ENCODE measurements at regions not wholly inside any gene's neighbourhood (a gene's known extent, or its start where the extent isn't known, plus 50 kb on each side); places are given as distances from the start of the nearest gene placed in this dataset.

DNA sequence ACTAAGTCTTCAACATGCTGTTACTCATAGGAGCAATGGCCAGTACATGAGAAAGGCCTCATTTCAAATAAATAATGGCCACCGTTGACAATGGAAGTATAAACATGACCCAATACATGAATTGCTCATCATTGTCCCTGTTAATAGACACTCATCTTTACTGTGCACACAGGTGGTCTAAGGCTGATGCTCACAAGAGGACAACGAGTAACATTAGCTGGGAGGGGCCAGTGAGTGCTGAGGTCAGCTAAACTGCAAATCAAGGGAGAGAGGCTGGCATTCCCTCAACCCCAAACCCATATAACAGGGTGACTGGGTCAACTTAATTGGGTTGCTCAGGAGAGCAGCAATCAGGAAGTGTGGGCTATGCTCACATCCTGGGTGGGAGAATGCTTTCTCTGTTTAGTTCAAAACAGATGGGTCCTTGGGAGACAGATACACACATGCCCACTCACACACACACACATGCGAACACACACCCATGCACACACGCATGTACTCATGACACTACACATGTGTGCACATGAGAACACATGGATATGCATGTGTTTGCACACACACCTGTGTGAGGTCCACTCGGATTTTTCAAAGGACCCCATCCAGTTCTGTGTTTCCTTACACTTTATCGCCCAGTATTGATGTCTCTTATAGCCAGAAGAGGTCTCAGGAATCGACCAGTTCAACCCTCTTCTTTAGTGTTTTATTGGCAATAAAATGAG lies 172.0 kb downstream of the INHBB start:
- DNase-seq: no peak

DNA sequence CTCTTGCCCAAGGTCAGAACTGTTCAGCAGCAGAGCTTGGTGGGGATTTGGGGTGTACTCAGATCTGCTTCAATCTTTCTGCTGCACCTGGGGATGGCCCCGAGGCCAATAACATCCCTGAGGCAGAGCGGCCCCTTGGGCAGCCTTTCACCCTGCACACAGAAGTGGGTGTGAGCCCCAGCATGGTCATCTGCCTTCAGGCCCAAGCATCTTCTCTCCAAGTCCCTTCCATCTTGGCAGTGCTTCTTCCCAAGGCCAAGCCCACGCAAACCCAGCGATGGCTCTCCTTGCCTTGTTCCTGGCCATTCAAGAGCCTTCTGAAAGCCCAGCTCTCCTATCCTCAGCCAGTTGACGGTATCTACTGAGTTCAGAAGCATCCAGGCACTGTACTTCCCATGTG lies 172.9 kb downstream of the INHBB start:
- DNase-seq: no peak

DNA sequence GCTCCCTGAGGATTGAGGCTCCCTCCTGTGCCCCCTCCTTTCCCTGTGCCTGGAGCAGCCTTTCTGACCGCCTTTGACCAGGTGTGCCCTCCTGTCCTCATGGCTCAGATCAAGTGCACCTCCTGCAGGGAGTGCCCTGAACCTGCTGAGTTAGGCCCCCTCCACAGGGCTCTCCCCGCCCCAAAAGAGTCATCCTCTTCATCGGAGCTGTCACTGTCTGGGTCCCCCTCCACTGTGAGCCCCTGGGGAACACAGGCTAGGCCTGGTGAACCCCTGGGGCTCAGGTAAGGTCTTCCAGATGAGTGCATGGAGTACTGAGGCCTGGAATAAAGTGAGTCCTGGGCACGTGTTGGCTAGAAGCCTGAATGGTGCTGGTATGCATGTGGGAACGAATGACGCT lies 173.5 kb downstream of the INHBB start:
- DNase-seq: no peak

DNA sequence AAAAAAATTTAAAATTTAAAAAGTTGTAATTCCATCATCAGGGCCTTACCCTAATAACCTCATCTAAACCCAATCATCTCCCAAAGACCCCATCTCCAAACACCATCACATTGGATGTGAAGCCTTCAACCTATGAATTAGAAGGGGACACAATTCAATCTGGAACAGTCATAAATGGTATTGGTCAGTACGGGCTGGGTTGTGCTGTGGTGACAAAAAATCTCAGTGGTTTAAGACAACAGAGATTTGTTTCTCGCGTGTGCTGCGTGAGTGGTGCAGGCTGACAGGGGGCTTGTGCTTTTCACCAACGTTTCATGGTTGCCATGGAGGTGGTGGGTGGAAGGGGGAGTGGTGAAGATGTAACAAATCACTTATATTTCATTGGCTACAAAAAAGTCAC lies 174.5 kb downstream of the INHBB start:
- no peak for DNase-seq

DNA sequence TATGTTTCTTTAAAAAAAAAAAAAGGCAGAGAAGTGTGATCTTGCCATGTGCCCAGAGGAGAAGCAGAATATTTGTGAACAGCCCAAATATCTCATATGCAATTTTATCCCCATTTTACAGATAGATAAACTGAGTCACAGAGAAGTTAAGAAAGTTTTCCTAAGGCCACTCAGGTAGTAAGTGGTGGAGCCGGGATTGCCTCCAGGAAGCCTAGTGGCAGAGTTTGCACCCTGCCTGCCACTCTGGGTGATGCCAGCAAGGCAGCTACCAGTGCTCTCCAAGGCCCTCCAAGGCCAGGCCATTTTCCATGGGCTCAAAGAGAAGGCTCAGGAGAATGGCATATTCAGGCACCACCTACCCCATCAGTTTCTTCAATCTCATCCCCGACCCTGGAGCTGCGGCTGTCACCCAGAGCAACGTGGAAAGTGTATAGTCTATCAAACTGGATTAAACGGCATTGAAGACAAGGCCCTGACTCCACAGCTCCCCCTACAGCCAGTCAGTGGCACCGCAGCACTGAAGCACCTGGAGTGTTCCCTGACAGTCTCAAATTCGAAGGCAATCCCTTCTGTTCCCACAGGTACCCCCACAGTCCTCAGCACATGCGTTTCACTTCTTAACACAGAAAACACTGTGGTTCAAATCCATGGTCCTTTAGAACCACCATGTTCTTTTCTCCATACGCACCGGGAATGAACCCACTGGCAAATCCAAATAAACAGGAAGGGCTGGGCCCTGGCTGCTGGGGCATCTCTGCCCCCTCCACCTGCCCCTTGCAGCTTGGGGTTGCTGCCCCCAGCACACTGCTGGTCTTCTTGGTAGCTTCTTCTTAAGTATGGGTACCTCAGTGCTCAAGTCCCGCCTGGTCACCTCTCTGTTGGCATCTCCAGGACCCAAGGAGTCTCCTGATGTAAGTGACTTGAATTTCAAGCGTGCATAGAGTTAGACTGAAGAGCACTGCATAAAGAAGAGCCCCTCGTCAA lies 175.3 kb downstream of the INHBB start:
- DNase-seq: no peak

DNA sequence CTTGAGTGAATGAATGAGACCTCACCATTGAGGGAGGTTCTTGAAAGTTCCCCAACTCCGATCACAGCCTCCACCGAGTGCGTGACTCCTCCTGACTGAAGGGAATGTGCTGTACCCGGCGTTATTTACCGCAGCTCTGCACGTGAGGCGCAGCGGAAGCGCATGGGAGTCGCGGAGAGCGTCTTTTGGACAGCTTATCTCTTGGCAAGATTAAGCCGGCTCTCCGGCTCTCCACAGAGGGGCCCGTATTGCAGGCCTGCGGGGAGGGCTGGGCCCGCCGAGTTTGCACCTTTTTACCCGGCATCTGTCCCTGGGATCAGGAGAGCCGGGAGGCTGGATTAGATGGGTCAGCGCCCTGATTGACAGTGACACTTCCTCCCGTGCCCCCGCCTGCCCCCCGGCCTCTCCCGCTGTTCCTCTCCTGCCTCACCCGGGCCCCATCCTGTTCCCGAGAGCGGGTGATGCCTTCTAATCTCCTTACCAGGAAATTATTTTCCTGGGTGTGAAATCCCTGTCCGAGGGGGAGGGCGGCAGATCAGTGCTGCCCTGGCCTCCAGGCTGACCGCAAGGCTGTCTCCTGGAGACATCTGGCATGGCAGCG lies 176.3 kb downstream of the INHBB start:
- DNase-seq: no peak

DNA sequence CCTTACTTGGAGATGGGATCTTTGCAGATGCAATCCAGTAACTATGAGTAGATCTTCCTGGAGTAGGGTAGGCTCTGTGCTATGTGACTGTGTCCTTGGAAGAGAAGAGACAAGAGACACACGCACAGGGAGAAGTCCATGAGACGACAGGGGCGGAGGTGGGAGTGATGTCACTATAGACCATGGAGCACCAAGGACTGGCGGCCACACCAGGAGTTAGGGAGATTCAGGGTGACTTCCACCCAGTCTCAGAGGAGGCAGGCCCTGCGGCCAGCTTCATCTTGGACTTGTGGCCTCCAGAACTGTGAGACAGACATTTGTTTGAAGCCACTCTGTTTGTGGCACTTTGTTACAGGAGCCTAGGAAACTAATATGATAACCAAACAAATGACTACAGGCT lies 177.8 kb downstream of the INHBB start:
- no peak for DNase-seq

DNA sequence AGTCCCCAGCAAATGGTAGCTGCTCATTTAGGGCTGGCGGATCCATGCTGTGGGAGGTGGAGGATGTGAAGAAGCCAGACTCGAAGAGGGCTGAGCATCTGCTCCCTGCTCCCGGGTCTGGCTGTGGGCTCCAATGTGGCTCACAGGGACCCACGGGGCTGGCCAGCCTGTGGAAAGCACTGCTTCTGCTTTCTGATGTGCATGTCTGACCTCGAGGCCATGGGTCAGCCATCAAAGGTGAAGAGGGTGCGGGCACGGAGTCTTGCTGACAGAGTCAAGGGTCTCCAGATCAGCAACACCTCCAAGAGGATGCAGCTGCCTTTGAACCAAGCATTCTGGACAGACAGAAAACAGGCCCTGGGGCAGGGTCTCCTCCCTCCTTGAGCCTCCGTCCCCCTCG lies 178.2 kb downstream of the INHBB start:
- DNase-seq: no peak

DNA sequence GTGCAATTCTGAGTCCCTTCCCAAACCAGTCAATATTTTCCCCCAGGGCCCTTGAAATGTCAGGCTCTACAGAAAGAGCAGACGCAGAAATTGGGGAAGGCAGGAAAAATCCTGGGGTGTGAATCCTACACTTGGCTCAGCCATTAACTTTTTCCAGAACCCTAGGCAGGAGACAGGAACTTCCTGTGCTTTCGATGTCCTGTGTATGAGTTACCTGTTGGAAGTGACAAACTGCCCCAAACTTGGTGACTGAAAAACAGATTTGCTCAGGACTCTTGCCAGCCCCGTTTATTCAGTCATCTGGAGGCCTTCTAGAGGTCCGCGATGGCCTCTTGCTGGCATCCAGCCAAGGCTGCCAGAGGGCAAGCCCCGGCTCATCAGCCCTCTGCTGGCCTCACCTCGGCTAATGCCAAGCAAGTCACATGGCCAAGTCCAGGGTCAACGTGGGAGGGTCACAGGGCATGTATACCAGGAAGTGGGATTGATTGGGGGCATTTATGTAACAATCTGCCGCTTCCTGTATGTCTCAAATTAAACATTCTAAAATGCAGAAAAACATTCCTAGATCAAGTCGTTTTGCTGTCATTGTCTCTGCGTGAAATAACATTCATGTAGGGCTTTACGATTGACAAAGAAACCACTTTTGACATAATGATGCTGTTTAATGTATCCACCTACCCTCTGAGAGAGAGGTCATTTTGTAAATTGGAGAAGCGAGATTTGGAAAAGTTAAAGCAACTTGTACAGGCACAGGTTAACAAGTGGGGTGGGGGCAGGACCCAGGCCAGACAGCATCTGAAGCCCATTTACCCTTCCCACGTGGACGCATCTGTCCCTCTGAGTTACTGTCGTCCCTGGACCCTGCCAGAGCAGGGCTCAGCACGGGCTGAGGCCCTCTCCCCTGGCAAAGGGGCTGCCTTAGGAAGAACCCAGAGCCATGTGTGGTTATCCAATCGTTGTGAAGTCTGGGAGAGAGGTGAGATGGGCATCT lies 179.4 kb downstream of the INHBB start:
- no peak for DNase-seq

DNA sequence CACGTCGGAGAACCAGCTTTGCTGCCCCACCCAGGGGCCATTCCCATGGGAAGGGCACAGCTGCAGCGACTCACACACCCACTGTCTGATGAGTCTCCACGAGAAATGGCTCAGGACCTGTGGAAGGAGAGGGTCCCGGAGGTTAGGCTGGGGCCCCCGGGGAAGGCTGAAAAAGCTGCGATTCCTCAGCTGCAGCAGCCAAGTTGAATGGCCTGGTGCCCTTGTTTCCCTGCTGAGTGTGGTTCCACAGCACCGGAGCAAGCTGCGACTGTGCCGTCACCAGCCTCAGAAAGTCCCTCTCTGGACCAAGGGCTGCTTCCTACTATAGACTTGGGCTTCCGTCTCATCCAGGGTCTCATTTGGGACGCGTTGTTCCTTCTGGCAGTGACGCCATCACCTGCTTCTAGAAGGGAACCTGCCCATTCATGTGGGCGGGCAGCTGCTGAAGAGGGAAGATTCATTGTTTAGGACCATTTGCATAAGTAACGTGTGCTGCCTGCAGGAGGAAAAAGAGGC lies 180.2 kb downstream of the INHBB start:
- DNase-seq: no peak

DNA sequence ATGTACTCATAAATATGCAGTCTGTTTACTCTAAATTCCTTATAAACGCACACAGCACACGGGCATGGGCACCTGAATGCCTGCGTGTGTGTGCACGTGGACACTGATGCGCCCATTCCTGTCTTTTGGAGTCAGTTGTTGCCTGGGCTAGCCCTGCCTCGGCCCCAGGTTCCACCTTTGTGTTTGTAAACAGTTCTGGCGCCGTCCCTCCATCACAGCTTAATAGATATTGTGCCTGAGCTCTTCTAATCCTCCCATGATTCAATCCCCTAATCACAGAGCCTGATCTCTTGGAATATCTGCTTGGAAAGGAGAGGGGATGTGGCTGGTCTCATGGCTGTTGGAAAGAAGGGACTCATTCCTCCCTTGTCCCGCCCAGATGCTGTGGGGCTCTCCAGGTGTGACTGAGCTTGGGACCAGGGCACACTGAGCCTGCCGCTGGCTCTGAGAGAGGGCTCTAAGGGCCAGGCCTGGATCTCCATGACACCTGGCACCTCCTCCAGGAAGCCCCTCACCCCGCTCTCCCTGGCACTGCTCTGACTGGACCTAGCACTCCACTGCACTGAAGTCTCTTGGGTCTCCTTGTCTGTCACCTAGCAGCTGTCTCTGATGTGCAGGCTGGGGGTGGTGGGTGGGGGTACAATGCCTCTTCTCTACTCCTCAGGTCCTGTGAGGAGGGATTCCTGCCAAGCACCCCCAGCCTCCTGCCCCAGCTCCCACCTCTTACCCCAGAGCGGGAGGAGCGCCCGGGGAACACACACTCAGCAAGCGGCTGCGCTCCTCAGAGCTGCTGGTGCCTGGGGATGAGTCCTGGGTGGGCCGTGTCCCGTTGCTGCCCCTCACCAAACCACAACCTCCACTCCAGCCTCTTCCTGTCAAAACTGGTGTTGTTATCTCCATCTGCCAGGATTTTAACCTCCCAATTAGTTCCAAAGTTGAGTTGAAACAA lies 181.3 kb downstream of the INHBB start:
- no peak for DNase-seq

DNA sequence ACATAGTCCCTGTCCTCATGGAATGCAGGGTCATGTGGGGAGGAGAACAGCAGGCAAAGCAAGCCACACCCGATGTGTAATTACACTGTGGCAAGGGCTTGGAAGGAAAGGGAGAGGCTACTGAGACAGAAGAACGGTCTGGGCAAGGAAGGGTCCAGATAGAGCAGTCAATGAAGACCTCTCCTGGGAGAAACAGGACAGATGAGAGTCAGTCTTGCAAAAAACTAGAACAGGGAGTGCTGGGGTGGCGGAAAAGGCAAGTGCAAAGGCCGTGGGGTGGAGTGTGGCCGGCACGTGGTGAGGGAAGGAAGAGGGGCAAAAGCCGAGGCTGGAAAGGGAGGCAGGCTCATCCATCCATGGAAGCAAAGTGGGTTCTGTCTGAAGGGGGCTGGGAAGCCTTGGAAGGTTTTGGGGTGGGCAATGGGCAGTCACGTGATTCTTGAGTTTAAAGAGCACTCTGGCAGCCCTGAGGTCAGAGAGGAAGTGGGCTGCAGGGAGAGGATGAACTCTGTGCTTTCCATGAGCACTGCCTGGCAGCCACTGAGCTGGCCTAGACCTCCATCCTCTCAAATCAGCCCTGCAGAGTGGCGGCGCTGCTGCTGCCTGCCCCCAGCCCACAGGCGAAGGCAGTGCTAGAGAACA lies 182.2 kb downstream of the INHBB start:
- no peak for DNase-seq

DNA sequence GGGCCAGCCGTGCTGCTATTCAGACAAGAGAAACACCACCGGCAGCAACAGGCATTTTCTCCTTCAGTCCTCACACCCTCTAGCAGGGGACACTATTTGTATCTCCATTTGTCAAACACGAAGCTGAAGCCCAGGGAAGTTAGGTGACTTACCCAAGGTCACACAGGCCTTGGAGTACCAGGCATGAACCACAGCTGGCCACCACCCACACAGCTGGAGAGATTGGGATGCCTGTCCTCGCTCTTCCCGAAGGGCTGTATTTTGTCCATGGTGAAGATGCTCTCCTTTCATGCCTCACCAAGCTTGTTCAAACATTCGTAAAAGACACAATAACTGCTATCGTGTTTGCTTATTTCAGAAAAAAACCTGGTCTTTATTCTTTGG lies 182.7 kb downstream of the INHBB start:
- DNase-seq: no peak

DNA sequence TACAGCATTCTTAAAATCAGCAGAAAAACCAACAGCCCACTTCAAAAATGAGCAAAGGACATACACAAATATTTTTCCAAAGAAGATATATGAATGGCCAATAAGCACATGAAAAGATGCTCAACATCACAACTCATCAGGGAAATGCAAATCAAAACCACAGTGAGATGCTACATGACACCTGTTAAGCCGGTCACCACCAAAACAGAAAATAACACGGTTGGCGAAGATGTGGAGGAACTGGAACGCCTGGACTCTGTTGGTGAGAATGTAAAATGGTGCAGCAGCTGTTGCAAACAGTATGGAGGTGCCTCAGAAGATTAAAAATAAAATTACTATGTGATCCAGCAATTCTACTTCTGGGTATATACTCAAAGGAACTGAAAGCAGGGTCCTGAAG lies 184.8 kb downstream of the INHBB start:
- DNase-seq: no peak

DNA sequence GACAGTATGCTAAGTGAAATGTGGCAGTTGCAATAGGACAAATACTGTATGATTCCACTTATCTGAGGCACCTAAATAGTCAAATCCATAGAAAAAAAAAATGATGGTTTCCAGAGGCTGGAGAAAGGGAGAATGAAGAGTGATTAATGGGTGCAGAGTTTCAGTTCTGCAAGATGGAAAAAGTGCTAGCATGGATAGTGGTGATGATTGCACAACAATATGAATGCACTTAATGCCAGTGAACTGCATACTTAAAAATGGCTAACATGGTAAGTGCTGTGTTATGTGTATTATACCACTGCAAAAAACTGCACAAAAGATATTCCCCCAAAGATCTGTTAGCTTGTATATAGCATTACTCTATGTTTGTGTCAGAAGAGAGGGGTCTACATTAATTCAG lies 185.4 kb downstream of the INHBB start:
- no peak for DNase-seq

DNA sequence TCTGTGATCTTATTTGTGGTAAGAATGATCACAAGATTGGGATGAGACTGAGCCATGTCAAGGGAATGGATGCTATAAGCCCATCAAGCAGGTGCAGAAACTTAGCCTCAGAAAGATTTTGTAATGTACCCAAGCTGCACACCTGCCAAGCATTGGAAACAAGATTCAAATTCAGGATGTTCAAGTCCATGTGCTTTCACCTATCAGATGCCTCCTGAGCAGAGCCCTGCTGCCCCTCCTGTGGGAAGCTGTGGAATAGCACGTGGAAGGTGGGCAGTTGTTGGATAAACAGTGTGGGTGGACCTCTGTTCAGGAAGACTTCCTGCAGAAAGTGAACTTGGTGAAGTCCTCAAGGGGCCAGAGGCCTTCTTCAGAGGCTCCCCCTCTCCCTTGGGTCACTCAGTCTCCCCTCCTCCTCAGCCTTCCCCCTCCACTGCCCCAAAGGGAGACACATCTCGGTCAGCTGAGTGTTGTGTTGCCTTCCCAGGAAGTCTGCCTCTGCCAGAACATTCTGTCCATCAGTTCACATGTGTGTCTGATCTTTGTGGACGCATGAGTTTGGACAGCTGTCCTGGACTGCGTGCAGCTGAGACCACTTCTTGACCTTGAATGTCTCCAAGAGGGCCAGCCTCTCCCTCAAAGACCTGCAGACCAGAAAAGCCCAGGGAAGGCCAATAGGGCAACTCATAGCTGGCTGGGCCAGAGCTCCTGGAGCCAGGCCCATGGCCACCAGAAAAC lies 186.1 kb downstream of the INHBB start:
- DNase-seq: no peak

DNA sequence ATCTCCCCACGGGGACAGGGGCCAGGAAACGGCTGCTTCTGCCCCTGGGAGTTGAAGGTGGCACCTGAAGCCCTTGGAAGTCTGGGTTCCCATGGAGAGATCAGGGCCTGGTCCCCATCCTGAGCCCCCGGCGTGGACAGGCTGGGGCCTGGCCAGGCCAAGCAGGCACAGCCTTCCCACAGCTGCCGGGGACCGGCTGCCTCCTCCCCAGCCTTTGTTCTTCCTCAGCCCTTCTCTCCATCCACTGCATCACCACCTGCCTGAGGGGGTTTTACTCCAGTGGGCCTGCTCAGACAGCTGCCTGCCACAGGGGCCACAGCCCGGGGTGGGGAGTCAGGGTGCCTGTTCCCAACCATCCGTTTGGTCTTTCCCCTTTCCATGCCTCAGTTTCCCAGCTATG lies 187.7 kb downstream of the INHBB start:
- DNase-seq: no peak

DNA sequence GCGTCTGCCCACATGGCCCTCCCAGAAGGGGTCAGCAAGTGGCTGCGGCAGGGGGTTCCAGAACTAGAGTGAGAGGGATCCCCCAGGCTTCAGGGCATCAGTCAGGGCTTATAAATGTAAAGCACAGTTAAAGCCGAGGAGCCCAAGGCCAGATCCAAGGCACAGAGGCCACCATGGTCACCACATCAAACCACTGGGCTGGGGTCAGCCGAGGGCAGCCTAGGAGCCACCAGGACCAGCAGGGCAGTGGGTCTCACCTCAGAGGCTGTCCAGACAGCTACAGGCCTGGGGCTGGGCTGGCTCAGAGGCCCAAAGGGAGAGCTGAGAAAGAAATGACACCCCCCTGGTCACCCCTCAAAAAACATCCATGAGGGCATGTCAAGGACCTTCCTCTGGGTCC lies 188.5 kb downstream of the INHBB start:
- DNase-seq: no peak

DNA sequence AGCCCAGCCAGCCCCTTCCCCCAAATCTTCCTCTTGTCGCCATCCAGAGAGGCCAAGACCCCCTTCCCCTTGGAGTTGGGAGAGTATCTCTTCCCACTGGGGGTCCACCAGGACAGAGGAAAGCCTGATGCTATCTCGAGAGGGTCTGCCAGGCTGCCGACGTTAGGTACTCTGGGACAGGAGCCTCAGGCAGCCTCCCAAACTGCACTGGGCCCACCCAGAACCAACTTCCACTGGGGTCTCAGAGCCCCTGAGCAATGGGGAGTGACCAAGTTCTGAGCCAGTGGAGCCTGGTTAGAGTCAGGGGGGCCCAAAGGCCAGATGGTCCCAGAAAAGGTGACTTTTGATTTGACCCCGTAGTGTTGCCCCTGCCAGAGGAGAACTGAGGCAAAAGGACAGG lies 189.1 kb downstream of the INHBB start:
- DNase-seq: no peak

All from occipital lobe (tissue), 1 donor.